ENCODE measurements at regions not wholly inside any gene's neighbourhood (a gene's known extent, or its start where the extent isn't known, plus 50 kb on each side); places are given as distances from the start of the nearest gene placed in this dataset.

DNA sequence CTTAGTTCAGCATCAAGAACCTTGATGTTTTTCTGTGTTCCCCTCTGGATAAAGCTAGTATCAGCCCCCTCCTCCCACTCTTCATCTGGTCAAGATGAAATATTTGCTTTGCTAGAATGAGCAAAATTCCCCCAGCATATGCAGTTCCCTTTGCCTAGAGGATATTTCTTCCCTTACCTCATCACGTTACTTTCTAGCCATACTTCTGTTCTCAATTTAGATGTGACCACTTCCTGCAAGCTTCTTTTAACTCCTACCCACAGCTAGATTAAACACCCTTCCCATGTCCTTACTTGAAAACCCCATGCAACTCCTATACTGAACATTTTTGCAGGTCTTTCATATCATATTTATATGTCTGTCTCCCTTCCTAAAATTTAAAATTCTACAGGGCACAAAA, 178.9 kb upstream of the TUSC1 start:
- TF ChIP-seq, protein P1, sequence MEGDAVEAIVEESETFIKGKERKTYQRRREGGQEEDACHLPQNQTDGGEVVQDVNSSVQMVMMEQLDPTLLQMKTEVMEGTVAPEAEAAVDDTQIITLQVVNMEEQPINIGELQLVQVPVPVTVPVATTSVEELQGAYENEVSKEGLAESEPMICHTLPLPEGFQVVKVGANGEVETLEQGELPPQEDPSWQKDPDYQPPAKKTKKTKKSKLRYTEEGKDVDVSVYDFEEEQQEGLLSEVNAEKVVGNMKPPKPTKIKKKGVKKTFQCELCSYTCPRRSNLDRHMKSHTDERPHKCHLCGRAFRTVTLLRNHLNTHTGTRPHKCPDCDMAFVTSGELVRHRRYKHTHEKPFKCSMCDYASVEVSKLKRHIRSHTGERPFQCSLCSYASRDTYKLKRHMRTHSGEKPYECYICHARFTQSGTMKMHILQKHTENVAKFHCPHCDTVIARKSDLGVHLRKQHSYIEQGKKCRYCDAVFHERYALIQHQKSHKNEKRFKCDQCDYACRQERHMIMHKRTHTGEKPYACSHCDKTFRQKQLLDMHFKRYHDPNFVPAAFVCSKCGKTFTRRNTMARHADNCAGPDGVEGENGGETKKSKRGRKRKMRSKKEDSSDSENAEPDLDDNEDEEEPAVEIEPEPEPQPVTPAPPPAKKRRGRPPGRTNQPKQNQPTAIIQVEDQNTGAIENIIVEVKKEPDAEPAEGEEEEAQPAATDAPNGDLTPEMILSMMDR (IDR thresholded peaks at IDR 0.05): no peak
- no peak for TF ChIP-seq POLR2A (IDR thresholded peaks at IDR 0.05)
